Testis (tissue), 2 donors: ENCODE measurements at regions not wholly inside any gene's neighbourhood (a gene's known extent, or its start where the extent isn't known, plus 50 kb on each side); places are given as distances from the start of the nearest gene placed in this dataset.
"Not testable (repeated sequence)": the region's sequence is repeated elsewhere in the genome, so short reads cannot be mapped to it uniquely, and the experiment has no call there.

Source experiments
- DNase-seq: peaks from one replicate; pipeline ENCODE4 v3.0.0-alpha.2; 2019
- H3K27ac ChIP-seq, 2 donors: fragments of 200-600 bp; sonication (generic); one replicate each; pipeline ENCODE4 v1.5.1; 2019
- H3K27me3 ChIP-seq: fragments of 200-600 bp; sonication (generic); one replicate; pipeline ENCODE4 v1.5.1; 2019
- H3K36me3 ChIP-seq: fragments of 200-600 bp; sonication (generic); one replicate; pipeline ENCODE4 v1.5.1; 2017; ENCODE audit warnings: low read depth; ENCODE audit errors: missing control alignments
- H3K4me1 ChIP-seq: fragments of 200-600 bp; sonication (generic); one replicate; pipeline ENCODE4 v1.5.1; 2019
- H3K4me3 ChIP-seq, 2 donors: fragments of 200-600 bp; sonication (generic); one replicate each; pipeline ENCODE4 v1.5.1; 2017 to 2019
- H3K9me3 ChIP-seq: fragments of 200-600 bp; sonication (generic); one replicate; pipeline ENCODE4 v1.5.1; 2017
- POLR2A ChIP-seq: fragments of 450-650 bp; IDR thresholded peaks from one replicate; pipeline ENCODE4 v1.6.1; 2017; ENCODE audit warnings: antibody characterized with exemption, mild to moderate bottlenecking, moderate library complexity
- WGBS, 2 donors: methylation state at CpG; one replicate each; pipeline ENCODE4 v1.1.5; 2018; 5-methylcytosine and 5-hydroxymethylcytosine counted together
- intact Hi-C: fragments of 100-400 bp; cut with DNase I; formaldehyde crosslinking; loops from one replicate; pipeline ENCODE4 v1.15.1; 2023; ENCODE audit warnings: low total_unique reads
- TF ChIP-seq, protein P1 (sequence below), 3 experiments: fragments of 450-650 bp in 2 of 3; fragments of 200-600 bp in 1 of 3; sonication (generic) in 1 of 3; IDR thresholded peaks; one replicate each; pipeline ENCODE4 v1.5.1; 2016 to 2019; ENCODE audit warnings: antibody characterized with exemption in 3 of 3, mild to moderate bottlenecking in 2 of 3, moderate library complexity in 1 of 3

DNA sequence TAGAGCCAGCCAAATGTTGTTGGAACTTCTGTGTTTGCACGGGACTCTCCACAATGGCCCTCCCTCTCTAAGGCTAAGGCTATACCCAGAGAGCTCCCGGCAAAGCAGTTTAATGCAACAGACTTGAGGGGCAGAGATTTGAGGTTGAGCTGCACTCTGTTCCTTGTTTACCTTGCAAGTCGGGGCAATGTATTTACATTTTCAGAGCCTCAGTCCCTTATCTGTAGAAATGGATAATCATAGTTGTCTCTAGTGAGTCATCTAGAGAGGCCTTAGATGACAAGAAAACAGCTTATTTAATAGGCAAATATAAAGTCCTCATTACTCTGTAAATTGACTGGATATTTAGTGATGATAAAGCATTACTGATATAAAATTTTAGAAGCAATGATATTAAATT is 917.7 kb downstream of the MCTP2 start:
- H3K36me3 ChIP-seq = no peaks in the 10 kb centered on the region
- intact Hi-C loops = no loop called here
- 59 to 82% methylated on average over 3 of the region's 3 CpGs for WGBS, 2 donors
- no peaks in the 10 kb centered on the region for H3K9me3 ChIP-seq
- H3K4me1 ChIP-seq = no peaks in the 10 kb centered on the region
- H3K27ac ChIP-seq = no peak overlapping the region
- no peak for DNase-seq
- no peaks in the 10 kb centered on the region for H3K27me3 ChIP-seq
- H3K4me3 ChIP-seq = no peak overlapping the region
- no peak for TF ChIP-seq POLR2A
- TF ChIP-seq, protein P1, sequence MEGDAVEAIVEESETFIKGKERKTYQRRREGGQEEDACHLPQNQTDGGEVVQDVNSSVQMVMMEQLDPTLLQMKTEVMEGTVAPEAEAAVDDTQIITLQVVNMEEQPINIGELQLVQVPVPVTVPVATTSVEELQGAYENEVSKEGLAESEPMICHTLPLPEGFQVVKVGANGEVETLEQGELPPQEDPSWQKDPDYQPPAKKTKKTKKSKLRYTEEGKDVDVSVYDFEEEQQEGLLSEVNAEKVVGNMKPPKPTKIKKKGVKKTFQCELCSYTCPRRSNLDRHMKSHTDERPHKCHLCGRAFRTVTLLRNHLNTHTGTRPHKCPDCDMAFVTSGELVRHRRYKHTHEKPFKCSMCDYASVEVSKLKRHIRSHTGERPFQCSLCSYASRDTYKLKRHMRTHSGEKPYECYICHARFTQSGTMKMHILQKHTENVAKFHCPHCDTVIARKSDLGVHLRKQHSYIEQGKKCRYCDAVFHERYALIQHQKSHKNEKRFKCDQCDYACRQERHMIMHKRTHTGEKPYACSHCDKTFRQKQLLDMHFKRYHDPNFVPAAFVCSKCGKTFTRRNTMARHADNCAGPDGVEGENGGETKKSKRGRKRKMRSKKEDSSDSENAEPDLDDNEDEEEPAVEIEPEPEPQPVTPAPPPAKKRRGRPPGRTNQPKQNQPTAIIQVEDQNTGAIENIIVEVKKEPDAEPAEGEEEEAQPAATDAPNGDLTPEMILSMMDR (IDR thresholded peaks at IDR 0.05) = no peak

DNA sequence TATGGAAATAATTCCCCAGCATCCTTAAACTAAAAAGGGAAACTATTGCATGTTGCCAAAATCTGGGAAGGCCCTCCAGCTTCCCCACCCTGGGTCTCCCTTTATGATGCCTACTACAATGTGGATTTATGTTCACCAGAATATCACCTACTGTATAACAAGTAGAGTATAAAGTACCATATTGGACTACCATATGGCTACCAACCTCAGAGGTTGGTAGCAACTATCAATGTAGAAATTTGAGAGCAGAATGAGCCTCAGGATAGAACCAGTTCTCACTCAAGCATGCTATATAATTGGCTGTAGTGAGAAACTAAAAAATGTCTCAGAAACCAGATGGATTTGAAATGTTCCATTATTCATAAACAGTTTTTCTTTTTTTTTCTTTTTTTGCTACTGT is 918.4 kb downstream of the MCTP2 start:
- Histone ChIP-seq H3K27me3 (no peaks in the 10 kb centered on the region), H3K36me3 (no peaks in the 10 kb centered on the region), H3K4me1 (no peaks in the 10 kb centered on the region), H3K9me3 (no peaks in the 10 kb centered on the region), H3K4me3 (no peak overlapping the region), H3K27ac (no peak overlapping the region)
- TF ChIP-seq, protein P1 (IDR thresholded peaks at IDR 0.05) = no peak
- TF ChIP-seq POLR2A = no peak
- intact Hi-C loops = no loop called here
- DNase-seq = no peak

GRCh38 chr15:95150466-95150865 is 919.1 kb downstream of the MCTP2 start:
- Histone ChIP-seq H3K4me1 (no peaks in the 10 kb centered on the region), H3K4me3 (no peak overlapping the region), H3K27ac (no peak overlapping the region), H3K27me3 (no peaks in the 10 kb centered on the region), H3K9me3 (no peaks in the 10 kb centered on the region), H3K36me3 (no peaks in the 10 kb centered on the region)
- intact Hi-C loops = no loop called here
- 64 to 73% methylated on average over 10 of the region's 10 CpGs for WGBS, 2 donors
- DNase-seq = no peak
- TF ChIP-seq, protein P1 (IDR thresholded peaks at IDR 0.05) = no peak
- no peak for TF ChIP-seq POLR2A

DNA sequence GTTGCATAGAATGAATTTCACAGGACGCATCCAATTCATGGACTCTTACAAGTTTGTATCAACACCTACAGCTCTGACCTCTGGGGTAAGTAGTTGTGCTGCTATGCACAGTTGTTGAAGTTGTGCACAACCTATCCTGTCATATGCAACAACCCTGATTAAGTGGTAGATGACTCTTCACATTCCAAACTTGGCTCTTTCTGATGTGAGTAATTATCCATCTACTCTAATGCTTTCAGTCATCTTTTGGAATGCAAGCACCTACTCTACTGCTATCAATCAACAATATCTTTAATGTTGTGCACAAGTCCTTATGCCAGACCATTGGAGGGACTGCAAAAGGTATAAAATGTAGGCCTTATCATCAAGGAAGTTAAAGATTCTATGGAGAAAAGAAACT is 921.4 kb downstream of the MCTP2 start:
- no peaks in the 10 kb centered on the region for H3K4me1 ChIP-seq
- intact Hi-C loops = no loop called here
- no peak for TF ChIP-seq POLR2A
- TF ChIP-seq, protein P1 (IDR thresholded peaks at IDR 0.05) = no peak
- WGBS, 2 donors = 90 to 100% methylated on average over 1 of the region's 1 CpG
- H3K36me3 ChIP-seq = no peaks in the 10 kb centered on the region
- DNase-seq = no peak
- no peaks in the 10 kb centered on the region for H3K9me3 ChIP-seq
- no peak overlapping the region for H3K4me3 ChIP-seq
- H3K27ac ChIP-seq = no peak overlapping the region
- no peaks in the 10 kb centered on the region for H3K27me3 ChIP-seq

- WGBS, 2 donors = 66 to 78% methylated on average over 2 of the region's 2 CpGs
- intact Hi-C loops, H3K4me1 ChIP-seq, H3K36me3 ChIP-seq, H3K27me3 ChIP-seq, H3K4me3 ChIP-seq, H3K27ac ChIP-seq, H3K9me3 ChIP-seq, DNase-seq: not testable (repeated sequence)
Observed at GRCh38 chr15:95153201-95153600, 921.8 kb downstream of the MCTP2 start.
